Esophagus muscularis mucosa (tissue), 4 donors: ENCODE measurements at regions not wholly inside any gene's neighbourhood (a gene's known extent, or its start where the extent isn't known, plus 50 kb on each side); places are given as distances from the start of the nearest gene placed in this dataset.

Experiments used
- EP300 ChIP-seq: sonication (generic); formaldehyde crosslinking; IDR thresholded peaks from one replicate; pipeline ENCODE4 v1.6.1; 2017; ENCODE audit warnings: antibody characterized with exemption
- POLR2A ChIP-seq: fragments of 450-650 bp; IDR thresholded peaks from one replicate; pipeline ENCODE4 v1.6.1; 2017; ENCODE audit warnings: antibody characterized with exemption, moderate library complexity, mild to moderate bottlenecking, low read depth
- POLR2AphosphoS5 ChIP-seq, 2 donors: sonication (generic); formaldehyde crosslinking; IDR thresholded peaks; one replicate each; pipeline ENCODE4 v1.6.1; 2017; ENCODE audit warnings: antibody characterized with exemption in 2 of 2
- TF ChIP-seq, protein P1 (sequence below), 3 experiments: fragments of 200-600 bp in 2 of 3; fragments of 450-650 bp in 1 of 3; sonication (generic) in 2 of 3; IDR thresholded peaks; one replicate each; pipeline ENCODE4 v1.5.1; 2017 to 2019; ENCODE audit warnings: antibody characterized with exemption in 3 of 3, mild to moderate bottlenecking in 2 of 3, moderate library complexity in 1 of 3

DNA sequence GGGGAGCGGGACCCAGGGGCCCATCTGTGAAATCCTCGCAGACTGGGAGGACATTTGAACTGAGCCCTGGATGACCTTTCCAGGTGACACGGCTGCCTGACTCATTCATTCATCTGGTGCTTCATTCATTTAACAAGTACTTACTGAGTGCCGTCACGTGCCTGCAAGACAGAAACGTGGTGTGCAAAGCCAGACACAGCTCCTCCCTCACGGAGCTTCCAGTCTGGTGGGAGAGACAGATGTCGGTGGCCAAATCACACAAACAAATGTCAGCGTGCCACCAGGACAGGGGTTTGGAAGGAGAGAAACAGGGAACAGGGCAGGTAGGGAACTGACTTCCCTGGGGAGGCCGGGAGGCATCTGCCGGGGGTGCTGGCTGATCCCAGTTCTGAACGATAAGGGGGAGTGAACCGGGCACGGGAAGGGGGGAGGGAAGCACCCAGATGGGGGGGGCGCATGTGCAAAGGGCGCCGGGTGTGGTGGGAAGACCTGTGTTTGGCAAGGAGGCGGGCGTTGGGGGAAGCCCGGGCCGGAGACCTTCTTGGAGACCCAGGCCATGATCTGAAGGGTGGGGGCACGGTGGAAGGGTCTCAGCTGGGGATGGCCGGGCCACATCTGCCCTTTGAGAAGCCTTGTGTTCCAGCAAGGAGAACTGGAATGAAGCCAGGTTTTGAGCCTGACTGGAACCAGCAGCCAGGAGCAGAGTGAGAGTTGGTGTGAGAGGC lies 93.6 kb upstream of the CIBAR2 start:
- TF ChIP-seq, protein P1, sequence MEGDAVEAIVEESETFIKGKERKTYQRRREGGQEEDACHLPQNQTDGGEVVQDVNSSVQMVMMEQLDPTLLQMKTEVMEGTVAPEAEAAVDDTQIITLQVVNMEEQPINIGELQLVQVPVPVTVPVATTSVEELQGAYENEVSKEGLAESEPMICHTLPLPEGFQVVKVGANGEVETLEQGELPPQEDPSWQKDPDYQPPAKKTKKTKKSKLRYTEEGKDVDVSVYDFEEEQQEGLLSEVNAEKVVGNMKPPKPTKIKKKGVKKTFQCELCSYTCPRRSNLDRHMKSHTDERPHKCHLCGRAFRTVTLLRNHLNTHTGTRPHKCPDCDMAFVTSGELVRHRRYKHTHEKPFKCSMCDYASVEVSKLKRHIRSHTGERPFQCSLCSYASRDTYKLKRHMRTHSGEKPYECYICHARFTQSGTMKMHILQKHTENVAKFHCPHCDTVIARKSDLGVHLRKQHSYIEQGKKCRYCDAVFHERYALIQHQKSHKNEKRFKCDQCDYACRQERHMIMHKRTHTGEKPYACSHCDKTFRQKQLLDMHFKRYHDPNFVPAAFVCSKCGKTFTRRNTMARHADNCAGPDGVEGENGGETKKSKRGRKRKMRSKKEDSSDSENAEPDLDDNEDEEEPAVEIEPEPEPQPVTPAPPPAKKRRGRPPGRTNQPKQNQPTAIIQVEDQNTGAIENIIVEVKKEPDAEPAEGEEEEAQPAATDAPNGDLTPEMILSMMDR (IDR thresholded peaks at IDR 0.05) = no peak
- TF ChIP-seq EP300 = no peak
- no peak for TF ChIP-seq POLR2A
- peak in 1 of 2 donors; percentile 14 for TF ChIP-seq POLR2AphosphoS5 (IDR thresholded peaks at IDR 0.05)
